IMR-90 (cell line): ENCODE measurements at regions not wholly inside any gene's neighbourhood (a gene's known extent, or its start where the extent isn't known, plus 50 kb on each side); places are given as distances from the start of the nearest gene placed in this dataset.

ENCODE experiments used
- FOS ChIP-seq: fragments of 150-350 bp; IDR thresholded peaks from 2 replicates; pipeline ENCODE4 v1.6.1; 2016; ENCODE audit warnings: low read depth, low read length
- MXI1 ChIP-seq: IDR thresholded peaks from 2 replicates; pipeline ENCODE4 v1.6.1; 2012; ENCODE audit warnings: low read depth, mild to moderate bottlenecking, low read length, moderate library complexity, borderline replicate concordance
- POLR2A ChIP-seq: IDR thresholded peaks from 2 replicates; pipeline ENCODE4 v1.6.1; 2012; ENCODE audit warnings: mild to moderate bottlenecking, low read depth, low read length
- RCOR1 ChIP-seq: IDR thresholded peaks from 2 replicates; pipeline ENCODE4 v1.6.1; 2012; ENCODE audit warnings: mild to moderate bottlenecking, low read length, improper control_type of control experiment; ENCODE audit not compliant: insufficient replicate concordance
- RFX5 ChIP-seq: IDR thresholded peaks from 2 replicates; pipeline ENCODE4 v1.8.0; 2012; ENCODE audit warnings: low read depth, mild to moderate bottlenecking, low read length, moderate library complexity
- SMC3 ChIP-seq: fragments of 150-350 bp; IDR thresholded peaks from 2 replicates; pipeline ENCODE4 v1.6.1; 2016; ENCODE audit warnings: low read depth, mild to moderate bottlenecking, antibody characterized with exemption, low read length, moderate library complexity
- TF ChIP-seq, protein P1 (sequence below): fragments of 150-350 bp; IDR thresholded peaks from 2 replicates; pipeline ENCODE4 v1.6.1; 2017; ENCODE audit warnings: mild to moderate bottlenecking, antibody characterized with exemption, low read length, low read depth
- TF ChIP-seq, protein P2 (sequence below): conservative IDR thresholded peaks from 2 replicates; pipeline ENCODE4 v1.5.1; 2012; ENCODE audit warnings: mild to moderate bottlenecking, low read depth, low read length, improper control_type of control experiment

DNA sequence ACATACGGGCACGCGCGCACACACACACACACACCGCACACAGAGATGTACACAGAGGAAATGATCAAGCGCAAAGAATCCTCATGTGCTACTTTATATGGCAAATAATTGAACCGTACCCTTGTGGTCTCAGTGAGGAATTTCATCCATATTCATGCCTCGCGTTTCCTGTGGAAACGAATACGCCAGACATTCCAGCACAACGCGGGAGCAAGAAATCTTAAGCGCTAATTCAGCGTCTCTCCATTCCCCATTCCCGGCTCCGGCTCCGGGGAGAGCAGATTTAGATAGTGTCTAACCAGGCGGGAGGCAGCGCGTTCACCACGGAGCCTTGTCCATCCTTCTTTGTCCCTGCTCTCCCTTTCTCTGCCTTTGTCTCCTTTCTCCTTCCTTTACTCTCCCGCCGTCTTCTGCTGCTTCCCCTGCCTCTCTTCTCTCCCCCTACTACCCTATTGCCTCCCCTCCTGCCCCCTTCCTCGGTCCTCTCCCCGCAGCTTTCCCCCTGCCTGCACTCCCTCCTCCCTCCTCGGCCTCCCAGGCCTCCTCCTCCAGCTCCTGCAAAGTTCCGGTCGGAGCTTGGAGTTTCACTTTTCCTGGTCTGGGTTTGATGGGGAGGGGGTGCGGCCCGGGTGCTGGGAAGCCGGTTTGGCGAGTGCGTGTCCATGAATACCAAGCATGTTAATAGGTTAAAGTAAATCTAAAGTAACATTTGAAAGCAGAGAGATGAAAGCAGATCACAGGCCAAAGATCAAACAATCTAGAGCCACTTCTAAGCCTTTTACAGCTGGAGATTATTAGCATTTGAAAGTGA lies 579.3 kb downstream of the BUD13 start:
- TF ChIP-seq, protein P1, sequence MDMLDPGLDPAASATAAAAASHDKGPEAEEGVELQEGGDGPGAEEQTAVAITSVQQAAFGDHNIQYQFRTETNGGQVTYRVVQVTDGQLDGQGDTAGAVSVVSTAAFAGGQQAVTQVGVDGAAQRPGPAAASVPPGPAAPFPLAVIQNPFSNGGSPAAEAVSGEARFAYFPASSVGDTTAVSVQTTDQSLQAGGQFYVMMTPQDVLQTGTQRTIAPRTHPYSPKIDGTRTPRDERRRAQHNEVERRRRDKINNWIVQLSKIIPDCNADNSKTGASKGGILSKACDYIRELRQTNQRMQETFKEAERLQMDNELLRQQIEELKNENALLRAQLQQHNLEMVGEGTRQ = no peak
- TF ChIP-seq FOS (no peak), MXI1 (no peak), RFX5 (no peak), POLR2A (no peak), SMC3 (no peak), RCOR1 (no peak)
- TF ChIP-seq, protein P2, sequence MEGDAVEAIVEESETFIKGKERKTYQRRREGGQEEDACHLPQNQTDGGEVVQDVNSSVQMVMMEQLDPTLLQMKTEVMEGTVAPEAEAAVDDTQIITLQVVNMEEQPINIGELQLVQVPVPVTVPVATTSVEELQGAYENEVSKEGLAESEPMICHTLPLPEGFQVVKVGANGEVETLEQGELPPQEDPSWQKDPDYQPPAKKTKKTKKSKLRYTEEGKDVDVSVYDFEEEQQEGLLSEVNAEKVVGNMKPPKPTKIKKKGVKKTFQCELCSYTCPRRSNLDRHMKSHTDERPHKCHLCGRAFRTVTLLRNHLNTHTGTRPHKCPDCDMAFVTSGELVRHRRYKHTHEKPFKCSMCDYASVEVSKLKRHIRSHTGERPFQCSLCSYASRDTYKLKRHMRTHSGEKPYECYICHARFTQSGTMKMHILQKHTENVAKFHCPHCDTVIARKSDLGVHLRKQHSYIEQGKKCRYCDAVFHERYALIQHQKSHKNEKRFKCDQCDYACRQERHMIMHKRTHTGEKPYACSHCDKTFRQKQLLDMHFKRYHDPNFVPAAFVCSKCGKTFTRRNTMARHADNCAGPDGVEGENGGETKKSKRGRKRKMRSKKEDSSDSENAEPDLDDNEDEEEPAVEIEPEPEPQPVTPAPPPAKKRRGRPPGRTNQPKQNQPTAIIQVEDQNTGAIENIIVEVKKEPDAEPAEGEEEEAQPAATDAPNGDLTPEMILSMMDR = 0 out of 2 replicates have a peak, but pooled peaks have one; percentile 12
